Stimulated activated naive CD4-positive, alpha-beta T cell treated with Interleukin-2 at 50 U/mL for 16 hours (primary cell): ENCODE measurements at regions not wholly inside any gene's neighbourhood (a gene's known extent, or its start where the extent isn't known, plus 50 kb on each side); places are given as distances from the start of the nearest gene placed in this dataset.
"Not testable (repeated sequence)": the region's sequence is repeated elsewhere in the genome, so short reads cannot be mapped to it uniquely, and the experiment has no call there.

Experiments
- DNase-seq: peaks from one replicate; lab custom pipeline; 2025; lab: John Stamatoyannopoulos, UW

GRCh38 chr16:66206363-66206762 lies 160.1 kb upstream of the CDH5 start:
- no peak for DNase-seq

GRCh38 chr16:66205287-66206231 lies 160.9 kb upstream of the CDH5 start:
- DNase-seq, result no peak

- DNase-seq, result no peak
These were observed 161.7 kb upstream of the CDH5 start for GRCh38 chr16:66204756-66205155.

GRCh38 chr16:66203476-66203875 lies 163.0 kb upstream of the CDH5 start:
- no peak for DNase-seq

- no peak for DNase-seq
These were observed 167.3 kb upstream of the CDH5 start for GRCh38 chr16:66199189-66199588.

GRCh38 chr16:66198641-66199040 lies 167.8 kb upstream of the CDH5 start:
- DNase-seq, result no peak

- no peak for DNase-seq
These were observed 168.7 kb upstream of the CDH5 start for GRCh38 chr16:66197668-66198278.

- DNase-seq, result no peak
These were observed 169.7 kb upstream of the CDH5 start for GRCh38 chr16:66196770-66197169.

- DNase-seq, result no peak
These were observed 171.6 kb upstream of the CDH5 start for GRCh38 chr16:66194866-66195265.

GRCh38 chr16:66193543-66194229 lies 172.8 kb upstream of the CDH5 start:
- no peak for DNase-seq

- DNase-seq, result no peak
These were observed 176.1 kb upstream of the CDH5 start for GRCh38 chr16:66190411-66190810.

GRCh38 chr16:66189951-66190350 lies 176.5 kb upstream of the CDH5 start:
- no peak for DNase-seq

GRCh38 chr16:66188917-66189725 lies 177.4 kb upstream of the CDH5 start:
- DNase-seq, result no peak

GRCh38 chr16:66186251-66186785 lies 180.2 kb upstream of the CDH5 start:
- DNase-seq, result no peak

- no peak for DNase-seq
These were observed 183.9 kb upstream of the CDH5 start for GRCh38 chr16:66182592-66182991.

GRCh38 chr16:66176731-66177130 lies 189.8 kb upstream of the CDH5 start:
- DNase-seq, result no peak

- DNase-seq, result no peak
These were observed 190.4 kb upstream of the CDH5 start for GRCh38 chr16:66176111-66176510.

- no peak for DNase-seq
These were observed 190.9 kb upstream of the CDH5 start for GRCh38 chr16:66175636-66176035.

- no peak for DNase-seq
These were observed 191.4 kb upstream of the CDH5 start for GRCh38 chr16:66175058-66175457.

- DNase-seq, result not testable (repeated sequence)
These were observed 192.7 kb upstream of the CDH5 start for GRCh38 chr16:66173796-66174195.

- DNase-seq, result not testable (repeated sequence)
These were observed 193.3 kb upstream of the CDH5 start for GRCh38 chr16:66173181-66173580.

- DNase-seq, result no peak
These were observed 194.0 kb upstream of the CDH5 start for GRCh38 chr16:66172463-66172862.
